K562 (cell line): ENCODE measurements at regions not wholly inside any gene's neighbourhood (a gene's known extent, or its start where the extent isn't known, plus 50 kb on each side); places are given as distances from the start of the nearest gene placed in this dataset.

ENCODE experiments used
- ATAC-seq: fragments of 200-7000 bp; cut with Tn5 transposase; 3 replicates; pipeline ENCODE4 v1.9.1; 2020; ENCODE audit warnings: moderate library complexity
- BruUV-seq: library from RNA; stranded (reverse); fragments of 400-500 nt; replicated peaks from 2 replicates; lab custom pipeline; 2021; lab: Mats Ljungman, UMichigan
- CTCF ChIA-PET: fragments of 300-600 bp; formaldehyde crosslinking; extraction: SDS; loops from one replicate; lab custom pipeline; 2021; ENCODE audit warnings: low intra/inter-chr PET ratio; lab: Yijun Ruan, JAX
- POLR2A ChIA-PET: fragments of 300-600, 350-650 bp; sonication (Branson Sonifier 250); formaldehyde crosslinking; extraction: SDS; loops from one replicate; lab custom pipeline; 2021; ENCODE audit warnings: antibody characterized with exemption, inconsistent platforms; lab: Yijun Ruan, JAX
- DNase-seq, 4 experiments: peaks; one replicate each; pipeline versions ENCODE4 v3.0.0 to v3.0.0-alpha.2; 2011 to 2018; ENCODE audit warnings: low spot score in 3 of 4, mixed read lengths in 3 of 4; ENCODE audit errors: extremely low read depth in 1 of 4
- FAIRE-seq: peaks from 2 replicates; lab custom pipeline; 2011; peaks lifted over from hg19 to GRCh38; lab: Jason Lieb, UNC
- H2AFZ ChIP-seq: 2 replicates; pipeline ENCODE4 v1.6.0; 2011; ENCODE audit warnings: low read depth, low read length, control low read depth, inconsistent platforms
- H3K27ac ChIP-seq: fragments of 200-600 bp; 3 replicates; pipeline ENCODE4 v1.8.0; 2011; ENCODE audit warnings: low read depth, mild to moderate bottlenecking, control low read depth, inconsistent platforms, low read length, moderate library complexity, mixed read lengths; ENCODE audit errors: extremely low read depth
- H3K27me3 ChIP-seq, 2 experiments: fragments of 300-600 bp in 1 of 2; 2 replicates in 1 of 2; 3 replicates in 1 of 2; pipeline versions ENCODE4 v1.6.0 to v1.8.0; 2011; ENCODE audit warnings: inconsistent platforms in 2 of 2, low read length in 2 of 2, mild to moderate bottlenecking in 1 of 2, mixed read lengths in 1 of 2, moderate library complexity in 1 of 2; ENCODE audit not compliant: control insufficient read depth in 2 of 2, insufficient read depth in 2 of 2
- H3K36me3 ChIP-seq: fragments of 300-600 bp; 3 replicates; pipeline ENCODE4 v1.8.0; 2011; ENCODE audit warnings: mild to moderate bottlenecking, low read length, inconsistent platforms; ENCODE audit not compliant: control insufficient read depth, insufficient read depth
- H3K4me1 ChIP-seq, 2 experiments: fragments of 200-600 bp in 1 of 2; replicated peaks in 1 of 2; 2 replicates in 1 of 2; 3 replicates in 1 of 2; pipeline versions ENCODE4 v1.5.1 to v1.8.0; 2011; ENCODE audit warnings: inconsistent platforms in 2 of 2, low read length in 2 of 2, mild to moderate bottlenecking in 1 of 2, mixed read lengths in 1 of 2, moderate library complexity in 1 of 2; ENCODE audit not compliant: control insufficient read depth in 2 of 2, insufficient read depth in 2 of 2
- H3K4me2 ChIP-seq: 2 replicates; pipeline ENCODE4 v1.6.1; 2011; ENCODE audit warnings: low read length, control low read depth, inconsistent platforms, mixed read lengths; ENCODE audit not compliant: insufficient read depth
- H3K4me3 ChIP-seq: fragments of 200-600 bp; sonication (generic), shearing (Covaris generic); 2 replicates; pipeline ENCODE4 v1.5.1; 2016; ENCODE audit warnings: control low read depth, inconsistent platforms
- H3K79me2 ChIP-seq: fragments of 200-600 bp; 3 replicates; pipeline ENCODE4 v1.8.0; 2011; ENCODE audit warnings: low read length, inconsistent platforms; ENCODE audit not compliant: control insufficient read depth, insufficient read depth
- H3K9ac ChIP-seq, 2 experiments: 2 replicates each; pipeline versions ENCODE4 v1.6.0 to v1.6.1; 2011; ENCODE audit warnings: low read depth in 2 of 2, low read length in 2 of 2, control low read depth in 1 of 2, inconsistent platforms in 1 of 2, mild to moderate bottlenecking in 1 of 2, mixed read lengths in 1 of 2; ENCODE audit not compliant: insufficient read depth in 1 of 2
- H3K9me1 ChIP-seq: one replicate; pipeline ENCODE4 v1.6.0; 2011; ENCODE audit warnings: inconsistent platforms, mild to moderate bottlenecking, low read length, moderate library complexity; ENCODE audit not compliant: control insufficient read depth, insufficient read depth
- H3K9me3 ChIP-seq: replicated peaks from 2 replicates; pipeline ENCODE4 v1.5.1; 2011; ENCODE audit warnings: low read depth, low read length, inconsistent platforms; ENCODE audit not compliant: control insufficient read depth, insufficient read depth
- H4K20me1 ChIP-seq: replicated peaks from 2 replicates; pipeline ENCODE4 v1.6.1; 2011; ENCODE audit warnings: low read length, inconsistent platforms, mixed read lengths; ENCODE audit not compliant: control insufficient read depth, insufficient read depth
- CBX2 ChIP-seq: fragments of 200-600 bp; sonication (generic); IDR thresholded peaks from one replicate; pipeline ENCODE4 v1.6.1; 2012; ENCODE audit warnings: mild to moderate bottlenecking, low read length, inconsistent platforms; ENCODE audit not compliant: insufficient read depth, poor library complexity, severe bottlenecking
- CXXC5 ChIP-seq: fragments of 250-450 bp; sonication (Bioruptor Pico); IDR thresholded peaks from 2 replicates; pipeline ENCODE4 v1.8.0; 2022; ENCODE audit warnings: inconsistent platforms, mild to moderate bottlenecking, moderate library complexity
- EHMT2 ChIP-seq: fragments of 450-650 bp; IDR thresholded peaks from 2 replicates; pipeline ENCODE4 v1.6.1; 2018; ENCODE audit warnings: antibody characterized with exemption
- ETS1 ChIP-seq: conservative IDR thresholded peaks from 2 replicates; pipeline ENCODE4 v1.6.1; 2011; ENCODE audit warnings: low read depth, mild to moderate bottlenecking, low read length; ENCODE audit not compliant: control insufficient read depth
- TSC22D4 ChIP-seq: fragments of 450-650 bp; IDR thresholded peaks from 2 replicates; pipeline ENCODE4 v1.6.1; 2016; ENCODE audit warnings: missing genetic modification characterization, missing biosample characterization, control low read depth
- ZNF507 ChIP-seq: conservative IDR thresholded peaks from 2 replicates; pipeline ENCODE4 v1.6.1; 2017; ENCODE audit warnings: missing genetic modification characterization, missing compliant biosample characterization
- WGBS: fragments of 100-300 bp; shearing (Covaris generic); methylation state at CpG from one replicate; pipeline ENCODE4 v1.1.6; 2016; ENCODE audit warnings: low coverage, mixed read lengths; ENCODE audit not compliant: insufficient coverage; ENCODE audit errors: missing lambda C conversion rate; 5-methylcytosine and 5-hydroxymethylcytosine counted together
- in situ Hi-C: fragments of 300-500 bp; cut with MboI; formaldehyde crosslinking; loops from 4 replicates; pipeline ENCODE4 v1.15.0; 2018; ENCODE audit warnings: inconsistent platforms, mixed read lengths
- intact Hi-C: fragments of 100-400 bp; cut with micrococcal nuclease; formaldehyde crosslinking; loops from 2 replicates; pipeline ENCODE4 v1.14.2; 2022

DNA sequence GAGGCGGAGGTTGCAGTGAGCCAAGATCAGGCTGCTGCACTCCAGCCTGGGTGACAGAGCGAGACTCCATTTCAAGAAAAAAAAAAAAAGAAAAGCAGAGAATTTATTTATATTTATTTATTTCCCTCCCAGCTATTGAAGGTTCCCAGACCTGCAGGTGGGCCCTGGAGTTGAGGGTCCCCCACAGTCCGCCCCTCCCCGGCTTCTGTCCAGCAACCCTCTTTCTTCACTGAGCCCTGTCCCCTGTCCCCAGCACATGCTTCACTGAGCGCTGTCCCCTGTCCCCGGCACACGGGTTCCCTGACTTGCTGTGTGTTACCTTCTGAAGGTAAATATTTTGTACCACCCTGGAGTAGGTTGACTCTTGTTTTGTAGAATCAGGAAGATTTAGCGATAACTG, 301.7 kb upstream of the PITRM1 start:
- no TSS peak for BruUV-seq
- Histone ChIP-seq H3K9ac (no peak overlapping the region), H3K36me3 (no peaks in the 10 kb centered on the region), H3K79me2 (no peaks in the 10 kb centered on the region), H3K4me1 (no peaks in the 10 kb centered on the region), H4K20me1 (peaks cover 14% of the 10 kb centered on the region), H2AFZ (no peak overlapping the region), H3K27me3 (peaks cover 2 to 29% of the 10 kb centered on the region in 2 experiments; a peak in 4 of 5 replicates), H3K9me1 (no peaks in the 10 kb centered on the region), H3K4me3 (no peak overlapping the region), H3K9me3 (no peaks in the 10 kb centered on the region), H3K4me2 (no peak overlapping the region), H3K27ac (no peak overlapping the region)
- whole genome bisulfite sequencing, result 15% methylated on average over 8 of the region's 8 CpGs
- POLR2A ChIA-PET, result interaction anchor here (0.6 kb wide), 1 partner anchor 77 kb away, joined by 4 read pairs; no protein-coding TSS in a partner anchor
- intact Hi-C loops (no loop called here), in situ Hi-C loops (no loop called here)
- DNase-seq (no peak), ATAC-seq (no peak), FAIRE-seq (no peak)
- TF ChIP-seq TSC22D4 (tag) (no peak), CXXC5 (CRISPR knock-in tag) (no peak), ZNF507 (tag) (no peak), ETS1 (no peak), EHMT2 (no peak), CBX2 (no peak)
- CTCF ChIA-PET, result no interaction called here
